GM12875 (cell line): ENCODE measurements at regions not wholly inside any gene's neighbourhood (a gene's known extent, or its start where the extent isn't known, plus 50 kb on each side); places are given as distances from the start of the nearest gene placed in this dataset.
"Not testable (repeated sequence)": the region's sequence is repeated elsewhere in the genome, so short reads cannot be mapped to it uniquely, and the experiment has no call there.

ENCODE experiments used
- H3K4me3 ChIP-seq: one replicate; pipeline ENCODE4 v1.5.1; 2011; ENCODE audit warnings: low read depth, low read length, control low read depth
- CTCF ChIP-seq: IDR thresholded peaks from 2 replicates; pipeline ENCODE4 v1.5.1; 2011; ENCODE audit warnings: low read depth, mild to moderate bottlenecking, control low read depth, inconsistent platforms, low read length, moderate library complexity, borderline replicate concordance; ENCODE audit not compliant: insufficient read depth

- TF ChIP-seq CTCF: no peak
- H3K4me3 ChIP-seq: no peak overlapping the region
Measured at GRCh38 chr9:97220894-97221477, 86.5 kb upstream of the CCDC180 start.

- not testable (repeated sequence) for H3K4me3 ChIP-seq
Measured at GRCh38 chr9:97220396-97220795, 87.1 kb upstream of the CCDC180 start.

- H3K4me3 ChIP-seq: not testable (repeated sequence)
Measured at GRCh38 chr9:97219443-97220140, 87.9 kb upstream of the CCDC180 start.

- not testable (repeated sequence) for H3K4me3 ChIP-seq
Measured at GRCh38 chr9:97215127-97215526, 92.3 kb upstream of the CCDC180 start.

- not testable (repeated sequence) for H3K4me3 ChIP-seq
Measured at GRCh38 chr9:97214556-97214955, 92.9 kb upstream of the CCDC180 start.

- not testable (repeated sequence) for H3K4me3 ChIP-seq
Measured at GRCh38 chr9:97199683-97200082, 107.8 kb upstream of the CCDC180 start.

- H3K4me3 ChIP-seq: not testable (repeated sequence)
Measured at GRCh38 chr9:97193767-97194166, 113.7 kb upstream of the CCDC180 start.

- no peak for TF ChIP-seq CTCF
- no peak overlapping the region for H3K4me3 ChIP-seq
Measured at GRCh38 chr9:97188545-97188944, 118.9 kb upstream of the CCDC180 start.

- H3K4me3 ChIP-seq: not testable (repeated sequence)
Measured at GRCh38 chr9:97187706-97188105, 119.8 kb upstream of the CCDC180 start.

GRCh38 chr9:97186493-97186892 is 121.0 kb upstream of the CCDC180 start:
- H3K4me3 ChIP-seq: no peak overlapping the region
- no peak for TF ChIP-seq CTCF

- not testable (repeated sequence) for H3K4me3 ChIP-seq
Measured at GRCh38 chr9:97182532-97182931, 124.9 kb upstream of the CCDC180 start.

GRCh38 chr9:97179616-97180015 is 127.8 kb upstream of the CCDC180 start:
- no peak for TF ChIP-seq CTCF
- H3K4me3 ChIP-seq: no peak overlapping the region
